Stimulated activated CD8-positive, alpha-beta memory T cell treated with anti-CD3 and anti-CD28 coated beads, Interleukin-12 subunit alpha, Interleukin-12 subunit beta, amount 100 ng/mL, for 4 hours (primary cell): ENCODE measurements at regions not wholly inside any gene's neighbourhood (a gene's known extent, or its start where the extent isn't known, plus 50 kb on each side); places are given as distances from the start of the nearest gene placed in this dataset.
"Not testable (repeated sequence)": the region's sequence is repeated elsewhere in the genome, so short reads cannot be mapped to it uniquely, and the experiment has no call there.

Source experiments
- DNase-seq: peaks from one replicate; pipeline ENCODE4 v3.0.0-alpha.2; 2020; ENCODE audit warnings: low read depth

- DNase-seq: no peak
These were observed 507.3 kb upstream of the CITED2 start for GRCh38 chr6:139881728-139882211.

- DNase-seq: no peak
These were observed 506.8 kb upstream of the CITED2 start for GRCh38 chr6:139881236-139881635.

- no peak for DNase-seq
These were observed 505.4 kb upstream of the CITED2 start for GRCh38 chr6:139879823-139880356.

- DNase-seq: not testable (repeated sequence)
These were observed 504.8 kb upstream of the CITED2 start for GRCh38 chr6:139879241-139879640.

DNA sequence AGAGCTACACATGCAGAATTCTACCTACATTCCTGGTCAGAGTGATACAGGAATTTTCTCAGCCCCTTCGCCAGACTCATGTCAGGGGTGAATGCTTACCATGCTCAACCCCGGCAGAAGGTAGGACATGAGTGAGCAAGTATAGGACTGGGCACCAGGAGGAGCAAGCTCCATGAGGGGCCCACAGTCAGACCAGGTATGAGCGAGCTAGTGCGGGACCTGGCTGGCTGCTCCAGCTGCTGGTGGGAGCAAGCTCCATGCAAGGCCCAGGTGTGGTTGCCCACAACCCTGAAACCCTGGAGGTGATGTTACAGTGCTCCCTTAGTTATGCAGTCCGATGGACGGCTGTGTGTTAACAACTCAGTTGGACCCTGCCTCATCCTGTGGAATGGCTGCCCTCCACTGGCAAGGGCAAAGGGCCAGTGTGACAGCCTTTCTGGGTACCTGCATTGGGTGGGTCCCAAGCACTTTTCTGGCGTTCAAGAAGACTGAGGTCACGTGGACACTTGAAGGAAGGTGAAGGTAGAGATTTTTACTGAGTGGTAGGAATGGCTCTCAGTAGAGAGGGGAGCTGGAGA lies 503.5 kb upstream of the CITED2 start:
- no peak for DNase-seq

- no peak for DNase-seq
These were observed 498.2 kb upstream of the CITED2 start for GRCh38 chr6:139872665-139873064.

DNA sequence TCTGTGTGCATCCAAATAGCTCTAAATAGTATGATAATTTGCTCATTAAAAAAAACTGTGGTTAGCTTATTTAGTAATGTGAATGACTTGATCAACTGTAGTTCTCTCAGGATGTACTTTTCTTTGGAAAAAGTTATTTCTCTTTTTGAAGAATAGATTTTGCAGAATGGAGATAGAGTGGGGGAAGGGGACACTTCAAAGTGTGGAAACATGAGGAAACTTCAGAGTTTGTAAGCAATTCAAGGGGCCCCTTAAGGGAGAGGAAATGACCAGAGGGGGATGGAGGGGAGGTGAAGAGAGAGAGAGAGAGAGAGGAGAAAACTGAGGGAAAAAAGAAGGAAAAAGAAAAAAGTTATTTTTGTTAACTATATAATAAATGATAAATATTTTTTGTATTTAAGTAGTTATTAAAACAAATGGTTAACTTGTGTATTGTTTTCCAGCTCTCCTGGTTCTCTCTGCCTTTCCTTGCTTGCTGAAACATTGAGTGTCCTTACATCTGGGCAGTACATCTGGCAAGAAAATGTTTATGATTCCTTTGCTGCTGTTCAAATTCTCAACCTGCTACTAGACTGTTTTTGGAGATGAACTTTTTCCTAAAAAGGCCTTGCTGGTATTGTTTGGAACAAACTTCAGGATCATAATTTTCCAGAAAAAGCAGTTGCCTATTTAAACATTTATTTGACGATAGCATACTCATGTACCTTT lies 497.5 kb upstream of the CITED2 start:
- DNase-seq: no peak

GRCh38 chr6:139871165-139871710 lies 496.8 kb upstream of the CITED2 start:
- no peak for DNase-seq

GRCh38 chr6:139868576-139868975 lies 494.1 kb upstream of the CITED2 start:
- DNase-seq: no peak

- DNase-seq: no peak
These were observed 489.5 kb upstream of the CITED2 start for GRCh38 chr6:139863964-139864363.

- no peak for DNase-seq
These were observed 488.9 kb upstream of the CITED2 start for GRCh38 chr6:139863346-139863745.

GRCh38 chr6:139862311-139862710 lies 487.9 kb upstream of the CITED2 start:
- no peak for DNase-seq

DNA sequence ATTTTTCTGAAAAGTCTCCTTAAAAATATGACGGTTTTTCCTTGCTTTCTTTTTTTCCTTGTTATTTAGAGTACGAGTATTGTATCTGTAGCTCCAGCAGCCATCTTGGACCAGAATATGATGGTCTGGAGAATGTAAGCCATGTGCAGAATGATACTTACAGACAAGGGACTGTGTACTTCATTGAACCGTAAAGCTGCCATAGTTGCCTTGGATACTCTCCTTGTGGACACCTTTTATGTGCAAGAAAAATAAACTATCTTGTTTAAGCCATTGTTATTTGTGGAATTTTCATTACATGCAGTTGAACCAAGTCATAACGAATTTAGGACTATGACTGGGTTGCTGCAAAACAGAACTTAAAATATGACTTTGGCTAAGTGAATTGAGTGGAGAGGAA lies 485.8 kb upstream of the CITED2 start:
- DNase-seq: no peak

- DNase-seq: no peak
These were observed 484.0 kb upstream of the CITED2 start for GRCh38 chr6:139858429-139858828.

DNA sequence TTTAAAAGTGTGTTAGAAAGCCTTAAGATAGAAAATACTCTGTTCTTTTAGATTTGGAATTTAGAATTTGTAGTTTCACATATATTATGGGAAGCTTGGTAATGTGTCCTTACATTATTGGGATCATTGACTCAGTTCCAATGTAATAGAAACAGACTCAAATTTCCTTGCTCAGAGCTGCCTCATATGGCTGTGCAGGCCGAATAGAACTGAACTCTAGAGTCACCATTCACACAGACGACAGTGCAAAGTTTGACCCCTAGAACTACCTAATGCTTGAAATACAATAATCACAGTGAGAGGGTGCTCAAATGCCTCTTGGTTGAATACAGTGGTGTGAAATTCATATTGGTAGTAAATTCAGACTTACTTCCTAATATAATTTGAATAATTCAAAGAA lies 482.7 kb upstream of the CITED2 start:
- DNase-seq: no peak

DNA sequence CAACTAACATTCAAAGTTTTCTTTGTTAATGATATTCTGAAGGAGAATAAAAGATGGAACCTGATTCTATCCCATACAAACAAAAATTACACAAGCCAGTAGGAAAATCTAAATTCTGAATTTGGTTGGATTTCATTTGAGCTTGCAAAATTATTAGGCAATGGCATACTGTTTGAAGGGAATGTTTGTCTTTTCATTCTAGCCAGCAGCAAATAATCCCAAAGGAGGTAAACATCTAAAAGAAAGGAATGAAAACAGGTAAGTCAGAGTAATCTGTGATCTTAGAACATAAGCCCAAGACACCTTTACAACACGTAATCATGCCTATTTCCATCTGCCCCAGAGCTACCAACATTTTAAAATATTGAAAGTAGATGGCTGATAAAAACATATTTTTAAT lies 482.1 kb upstream of the CITED2 start:
- DNase-seq: no peak

- DNase-seq: no peak
These were observed 481.3 kb upstream of the CITED2 start for GRCh38 chr6:139855671-139856311.

GRCh38 chr6:139853302-139853992 lies 479.0 kb upstream of the CITED2 start:
- DNase-seq: no peak

GRCh38 chr6:139852488-139853140 lies 478.2 kb upstream of the CITED2 start:
- DNase-seq: no peak

GRCh38 chr6:139852067-139852466 lies 477.6 kb upstream of the CITED2 start:
- DNase-seq: no peak

- DNase-seq: no peak
These were observed 476.8 kb upstream of the CITED2 start for GRCh38 chr6:139851206-139851605.

GRCh38 chr6:139850512-139850911 lies 476.1 kb upstream of the CITED2 start:
- DNase-seq: no peak
